NOMO-1 treated with dmso at 0.1 percent for 144 hours (cell line): ENCODE measurements at regions not wholly inside any gene's neighbourhood (a gene's known extent, or its start where the extent isn't known, plus 50 kb on each side); places are given as distances from the start of the nearest gene placed in this dataset.
A peak's percentile ranks its signal among the peaks of the same experiment; 100 is the strongest.

Experiments
- DNase-seq: peaks from one replicate; lab custom pipeline; 2025; ENCODE audit not compliant: unreplicated experiment; lab: John Stamatoyannopoulos, UW

DNA sequence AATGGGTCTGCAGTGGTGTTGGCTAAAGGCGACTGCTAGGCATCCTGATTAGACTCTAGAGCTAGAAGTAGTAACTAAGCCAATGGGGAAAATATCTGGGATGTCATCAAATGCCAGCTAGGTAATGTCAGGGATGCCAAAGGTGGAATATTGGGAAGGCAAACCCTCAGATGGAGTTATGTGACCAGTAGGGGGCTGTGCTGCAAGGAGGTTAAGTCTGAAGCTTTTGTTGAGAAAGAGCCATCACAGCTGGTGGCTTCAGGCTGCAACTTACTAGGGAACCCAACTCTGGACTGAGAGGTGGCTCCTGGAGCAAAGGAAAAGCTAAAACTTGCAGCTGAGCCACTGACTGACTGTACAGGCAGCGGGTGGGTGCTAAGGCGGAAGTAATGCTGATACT is 576.9 kb upstream of the GHITM start:
- DNase-seq, result no peak

DNA sequence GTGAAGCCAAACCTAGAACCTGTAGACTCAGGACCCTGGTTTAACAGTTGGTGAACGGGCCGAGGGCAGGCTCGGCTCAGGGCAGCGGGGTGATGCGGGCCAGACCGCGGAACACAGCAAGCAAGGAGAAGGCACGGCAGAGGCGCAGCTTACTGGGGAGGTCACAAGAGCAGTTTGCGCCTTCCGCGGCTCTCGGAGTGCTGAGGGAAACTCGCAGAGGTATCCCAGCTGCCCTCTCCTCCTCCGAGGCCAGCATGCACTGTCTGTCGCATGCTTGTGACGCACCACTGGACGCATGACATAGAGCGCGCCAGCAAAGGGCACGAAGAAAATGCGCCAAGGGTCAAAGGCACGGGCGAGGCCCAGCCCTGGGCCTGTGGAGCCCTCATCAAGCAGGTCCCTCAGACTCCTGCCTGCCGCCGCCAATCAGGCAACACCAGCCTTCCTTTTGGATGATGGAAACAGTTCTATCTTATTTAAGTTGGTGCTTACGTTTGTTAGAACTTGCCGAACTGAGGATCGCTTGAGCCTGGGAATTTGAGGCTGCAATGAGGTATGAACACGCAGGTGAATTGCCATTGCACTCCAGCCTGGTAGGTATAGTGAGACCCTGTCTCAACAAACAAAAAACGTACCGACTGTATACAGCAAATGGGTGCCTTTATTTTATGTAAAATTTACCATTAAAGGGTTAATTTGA is 574.3 kb upstream of the GHITM start:
- no peak for DNase-seq

- DNase-seq, result no peak
Observed at GRCh38 chr10:83572036-83572435, 567.3 kb upstream of the GHITM start.

DNA sequence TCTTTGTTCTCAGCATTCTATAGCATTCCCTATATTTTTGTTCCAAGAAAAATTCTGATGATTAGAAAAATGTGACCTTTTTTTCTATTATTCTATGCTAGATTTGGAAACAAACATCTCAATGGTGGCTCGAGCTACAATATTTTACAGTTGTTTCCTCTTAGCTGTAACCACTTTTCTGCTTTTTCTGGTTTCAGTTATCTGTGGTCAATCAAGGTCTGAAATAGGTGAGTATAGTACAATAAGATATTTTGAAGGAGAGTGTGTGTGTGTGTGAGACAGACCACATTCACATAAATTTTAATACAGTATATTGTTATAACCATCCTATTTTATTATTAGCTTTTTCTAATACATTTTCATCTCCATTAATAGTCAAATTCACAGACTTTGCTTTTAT is 564.5 kb upstream of the GHITM start:
- no peak for DNase-seq

DNA sequence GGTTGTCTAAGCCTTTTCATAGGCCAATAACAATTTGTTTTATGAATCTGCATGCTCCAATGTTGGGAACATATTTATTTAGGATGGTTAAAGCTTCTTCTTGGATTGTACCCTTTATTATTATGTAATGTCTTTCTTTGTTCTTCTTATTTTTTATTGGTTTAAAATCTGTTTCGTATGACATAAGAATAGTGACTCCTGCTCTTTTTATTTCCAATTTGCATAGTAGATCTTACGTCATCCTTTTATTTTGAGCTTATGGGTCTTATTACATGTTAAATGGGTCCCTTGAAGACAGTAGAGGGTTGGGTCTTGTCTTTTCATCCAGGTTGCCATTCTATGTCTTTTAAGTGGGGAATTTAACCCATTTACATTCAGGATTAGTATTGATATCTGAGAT is 561.9 kb upstream of the GHITM start:
- no peak for DNase-seq

GRCh38 chr10:83580373-83581012 is 558.8 kb upstream of the GHITM start:
- no peak for DNase-seq

- DNase-seq, result no peak
Observed at GRCh38 chr10:83582407-83583095, 556.8 kb upstream of the GHITM start.

GRCh38 chr10:83585686-83586085 is 553.6 kb upstream of the GHITM start:
- DNase-seq, result no peak

- DNase-seq, result no peak
Observed at GRCh38 chr10:83592337-83592935, 546.9 kb upstream of the GHITM start.

GRCh38 chr10:83603708-83604107 is 535.6 kb upstream of the GHITM start:
- DNase-seq, result peak; percentile 29

GRCh38 chr10:83605783-83606630 is 533.3 kb upstream of the GHITM start:
- no peak for DNase-seq

GRCh38 chr10:83607959-83608745 is 531.2 kb upstream of the GHITM start:
- no peak for DNase-seq

DNA sequence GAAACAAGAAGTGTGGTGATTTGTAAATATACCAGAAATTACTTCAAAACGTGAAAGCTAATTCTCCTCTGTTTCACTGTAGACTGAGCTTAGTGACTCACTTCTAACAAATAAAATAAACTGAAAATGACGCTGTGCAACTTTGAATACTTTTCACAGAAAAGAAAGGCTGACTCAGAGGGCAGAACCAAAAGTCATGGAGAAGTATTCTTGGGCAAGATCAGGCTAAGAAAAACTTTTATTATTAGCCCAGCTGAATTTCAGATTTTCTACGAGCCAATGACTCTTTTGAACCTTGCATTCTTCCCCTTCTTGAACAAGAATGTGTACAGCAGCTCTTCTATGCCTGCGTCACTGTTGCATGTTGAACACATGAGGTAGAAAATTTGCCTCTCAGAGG is 527.3 kb upstream of the GHITM start:
- no peak for DNase-seq

- no peak for DNase-seq
Observed at GRCh38 chr10:83612746-83613145, 526.6 kb upstream of the GHITM start.

DNA sequence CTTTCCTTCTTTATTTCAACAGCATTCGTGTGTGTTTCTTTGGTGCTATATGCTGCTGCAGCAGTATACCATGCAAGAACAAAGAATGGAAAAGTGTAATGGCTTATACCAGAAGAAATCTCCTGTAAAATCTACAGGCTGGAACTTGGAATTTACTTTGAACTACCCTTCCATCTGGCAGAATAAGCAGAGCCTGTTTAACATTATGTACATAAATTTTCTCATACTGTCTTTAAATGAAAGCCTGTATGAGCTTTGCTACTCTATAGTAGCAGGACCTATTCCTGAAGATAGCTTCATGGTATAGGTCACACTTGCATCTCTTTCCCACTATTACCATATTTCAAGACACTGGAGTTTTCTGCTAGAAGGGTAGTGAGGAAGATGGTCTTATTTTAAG is 522.1 kb upstream of the GHITM start:
- DNase-seq, result no peak

- DNase-seq, result no peak
Observed at GRCh38 chr10:83617692-83618545, 521.4 kb upstream of the GHITM start.

GRCh38 chr10:83625831-83626360 is 513.4 kb upstream of the GHITM start:
- no peak for DNase-seq

DNA sequence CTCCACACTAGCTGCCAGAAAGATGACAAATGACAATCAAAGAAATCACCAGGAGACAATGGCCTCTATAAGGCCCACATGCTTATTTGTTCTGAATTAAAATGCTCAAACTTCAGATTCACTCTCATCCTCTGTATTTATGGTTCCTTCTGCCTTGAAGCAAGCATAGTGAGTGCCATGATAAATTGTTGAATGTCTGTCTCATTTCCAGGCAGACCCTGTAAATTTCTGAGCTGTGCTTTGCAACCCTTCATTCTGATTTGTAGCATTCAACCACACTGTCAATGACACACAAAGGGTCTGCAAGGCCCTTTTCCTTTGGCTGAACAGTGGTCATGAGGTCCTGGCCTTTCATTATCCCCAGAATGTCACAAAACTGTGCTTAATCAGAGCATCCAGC is 506.6 kb upstream of the GHITM start:
- no peak for DNase-seq

DNA sequence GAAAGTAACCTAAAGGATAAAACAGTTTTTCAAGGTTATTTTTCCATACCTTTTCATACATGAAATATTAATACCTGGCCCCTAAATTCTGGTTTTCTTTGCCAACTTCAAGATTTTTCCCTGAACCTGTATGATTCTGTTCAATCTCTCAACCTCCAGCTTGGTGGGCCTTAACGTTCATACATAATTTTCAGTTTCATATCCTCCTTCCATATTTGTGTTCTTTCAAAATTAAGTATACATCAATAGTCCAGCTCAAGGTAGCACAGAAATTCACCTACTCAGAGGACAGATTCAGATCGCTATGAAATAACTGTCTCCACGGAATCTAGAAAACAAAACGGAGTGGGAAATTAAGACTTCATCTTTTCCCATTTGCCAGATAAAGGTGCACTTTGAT is 505.8 kb upstream of the GHITM start:
- DNase-seq, result no peak
